Common myeloid progenitor, CD34-positive (primary cell): ENCODE measurements at regions not wholly inside any gene's neighbourhood (a gene's known extent, or its start where the extent isn't known, plus 50 kb on each side); places are given as distances from the start of the nearest gene placed in this dataset.

Experiments used
- CTCF ChIA-PET: fragments of 350-600 bp; sonication (Branson Sonifier 250); formaldehyde crosslinking; loops from one replicate; lab custom pipeline; 2021; ENCODE audit warnings: antibody characterized with exemption; lab: Charles Lee
- POLR2A ChIA-PET: fragments of 350-600 bp; sonication (Branson Sonifier 250); formaldehyde crosslinking; loops from one replicate; lab custom pipeline; 2021; ENCODE audit warnings: antibody characterized with exemption; lab: Charles Lee
- DNase-seq, 3 donors: peaks; one replicate each; pipeline versions ENCODE4 v3.0.0 to v3.0.0-alpha.2; 2013
- H3K27ac ChIP-seq, 2 experiments: 1 replicate in 1 of 2; 2 replicates in 1 of 2; pipeline ENCODE4 v1.7.0; 2013; ENCODE audit warnings: inconsistent platforms in 2 of 2, low read length in 2 of 2, mild to moderate bottlenecking in 2 of 2, low read depth in 1 of 2, moderate library complexity in 1 of 2; ENCODE audit not compliant: severe bottlenecking in 2 of 2, insufficient read depth in 1 of 2, poor library complexity in 1 of 2
- H3K27me3 ChIP-seq, 5 experiments: replicated peaks in 2 of 5; 1 replicate in 3 of 5; 2 replicates in 2 of 5; pipeline versions ENCODE4 v1.6.1 to v1.7.0; 2013; ENCODE audit warnings: low read length in 4 of 5, mild to moderate bottlenecking in 2 of 5, moderate library complexity in 2 of 5, inconsistent platforms in 1 of 5; ENCODE audit not compliant: insufficient read depth in 5 of 5, control insufficient read depth in 4 of 5
- H3K36me3 ChIP-seq, 4 experiments: 1 replicate in 2 of 4; 2 replicates in 2 of 4; pipeline versions ENCODE4 v1.6.1 to v1.7.0; 2013; ENCODE audit warnings: low read length in 3 of 4, control low read depth in 1 of 4, mild to moderate bottlenecking in 1 of 4; ENCODE audit not compliant: control insufficient read depth in 4 of 4, insufficient read depth in 4 of 4
- H3K4me1 ChIP-seq, 4 experiments: 1 replicate in 3 of 4; 2 replicates in 1 of 4; pipeline versions ENCODE4 v1.6.1 to v1.7.1; 2013; ENCODE audit warnings: low read length in 3 of 4, mild to moderate bottlenecking in 3 of 4, control low read depth in 1 of 4, inconsistent platforms in 1 of 4, moderate library complexity in 1 of 4; ENCODE audit not compliant: control insufficient read depth in 4 of 4, insufficient read depth in 4 of 4; ENCODE audit errors: control extremely low read depth in 1 of 4
- H3K4me3 ChIP-seq, 7 experiments: 1 replicate in 4 of 7; 2 replicates in 3 of 7; pipeline versions ENCODE4 v1.5.1 to v1.7.0; 2013; ENCODE audit warnings: mild to moderate bottlenecking in 7 of 7, low read length in 6 of 7, moderate library complexity in 6 of 7, inconsistent platforms in 2 of 7, low read depth in 2 of 7, control low read depth in 1 of 7; ENCODE audit not compliant: insufficient read depth in 4 of 7, control insufficient read depth in 1 of 7; ENCODE audit errors: extremely low read depth in 1 of 7
- H3K9me3 ChIP-seq, 5 experiments: 1 replicate in 4 of 5; 2 replicates in 1 of 5; pipeline versions ENCODE4 v1.6.1 to v1.7.1; 2013; ENCODE audit warnings: low read length in 4 of 5, mild to moderate bottlenecking in 2 of 5, inconsistent platforms in 1 of 5, low read depth in 1 of 5, moderate library complexity in 1 of 5; ENCODE audit not compliant: control insufficient read depth in 4 of 5, insufficient read depth in 2 of 5; ENCODE audit errors: control extremely low read depth in 1 of 5
- WGBS: methylation state at CpG from one replicate; pipeline ENCODE4 v1.1.5; 2013; ENCODE audit not compliant: insufficient coverage; 5-methylcytosine and 5-hydroxymethylcytosine counted together

DNA sequence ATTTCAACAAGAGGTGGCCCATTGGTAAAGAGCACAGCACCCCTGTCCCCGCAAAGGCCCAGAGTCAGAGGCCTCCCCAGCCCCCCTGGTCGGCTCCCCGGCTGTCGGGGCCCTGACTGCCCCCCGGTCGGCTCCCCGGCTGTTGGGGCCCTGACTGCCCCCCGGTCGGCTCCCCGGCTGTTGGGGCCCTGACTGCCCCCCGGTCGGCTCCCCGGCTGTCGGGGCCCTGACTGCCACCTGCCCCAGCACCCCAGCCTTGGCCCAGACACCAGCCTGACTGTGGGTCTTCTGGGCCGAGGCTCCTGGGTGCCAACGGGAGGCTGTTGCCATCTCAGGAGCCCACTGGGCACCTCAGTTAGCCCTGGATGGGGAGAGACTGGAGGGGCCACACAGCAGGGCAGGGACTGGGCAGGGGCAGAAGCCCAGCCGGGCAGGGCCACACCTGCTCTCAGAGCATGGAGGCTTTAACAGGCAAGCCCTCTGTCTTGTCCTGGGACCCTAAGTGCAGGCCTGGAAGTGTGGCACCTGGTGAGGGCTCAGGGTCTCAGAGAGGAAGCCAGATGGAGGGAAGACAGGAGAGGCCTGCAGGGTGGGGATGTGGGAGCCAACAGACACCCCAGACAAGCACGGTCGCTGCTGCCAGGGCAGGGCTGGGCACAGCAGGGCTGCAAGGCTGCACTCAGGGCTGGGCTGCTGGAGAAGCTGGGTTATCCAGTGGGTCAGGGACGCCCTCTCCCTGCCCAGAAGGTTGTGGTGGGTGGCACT, 56.5 kb downstream of the JAKMIP3 start:
- ChIA-PET CTCF (no interaction called here), POLR2A (no interaction called here)
- Histone ChIP-seq H3K27ac (no peak overlapping the region), H3K36me3 (no peaks in the 10 kb centered on the region), H3K9me3 (no peaks in the 10 kb centered on the region), H3K4me1 (no peaks in the 10 kb centered on the region), H3K4me3 (no peak overlapping the region), H3K27me3 (peaks cover 0 to 4% (median 2%) of the 10 kb centered on the region in 5 experiments)
- DNase-seq, result no peak
- WGBS, result 92% methylated on average over 11 of the region's 20 CpGs

DNA sequence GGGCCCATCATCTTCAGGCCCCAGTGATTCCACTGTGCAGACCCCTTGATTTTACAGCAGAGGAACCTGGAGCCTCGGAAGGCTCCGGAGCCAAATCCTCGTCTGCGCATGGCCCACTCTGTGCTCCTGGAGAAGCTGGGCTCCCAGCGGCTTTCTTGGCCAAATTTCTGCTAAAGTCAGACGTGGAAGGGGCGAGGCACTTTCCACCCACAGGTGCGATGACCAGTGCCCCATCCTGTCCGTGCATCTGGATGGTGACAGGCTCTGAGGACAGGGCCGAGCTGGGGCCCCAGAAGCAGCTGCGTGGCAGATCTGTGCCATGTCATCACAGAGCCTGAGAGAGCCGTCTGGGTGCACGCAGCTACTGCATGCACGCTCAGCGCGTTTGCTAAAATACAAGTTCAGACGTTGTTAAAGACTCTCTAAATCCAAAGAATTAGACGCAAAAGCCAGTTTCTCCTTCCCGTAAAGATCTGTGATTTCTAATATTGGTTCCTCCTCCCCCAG, 57.2 kb downstream of the JAKMIP3 start:
- no peak overlapping the region for H3K4me3 ChIP-seq
- H3K9me3 ChIP-seq, result no peaks in the 10 kb centered on the region
- ChIA-PET CTCF (no interaction called here), POLR2A (no interaction called here)
- H3K27me3 ChIP-seq, result peaks cover 0 to 4% (median 2%) of the 10 kb centered on the region in 5 experiments
- H3K4me1 ChIP-seq, result no peaks in the 10 kb centered on the region
- H3K27ac ChIP-seq, result no peak overlapping the region
- no peak for DNase-seq
- H3K36me3 ChIP-seq, result no peaks in the 10 kb centered on the region
- WGBS, result 91% methylated on average over 17 of the region's 19 CpGs

DNA sequence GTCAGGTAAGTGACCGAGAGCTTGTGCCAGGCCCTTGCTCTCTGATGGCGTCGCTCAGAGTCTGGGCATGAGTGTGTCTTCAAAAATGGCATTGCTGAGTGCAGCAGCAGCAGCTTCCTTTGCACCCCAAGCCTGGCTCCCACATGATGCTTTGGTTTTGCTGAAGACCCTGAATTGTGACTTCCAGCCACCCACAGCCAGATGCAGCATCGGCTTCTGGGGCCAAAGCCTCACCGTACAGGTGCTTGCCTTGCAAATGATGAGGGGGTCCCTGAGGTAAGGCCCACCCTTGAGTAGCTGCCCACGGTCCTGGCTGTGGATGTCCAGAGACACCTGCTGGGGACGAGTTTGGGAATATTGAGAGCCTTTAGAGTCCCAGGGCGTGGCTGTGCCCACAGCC, 57.9 kb downstream of the JAKMIP3 start:
- POLR2A ChIA-PET, result no interaction called here
- no peak for DNase-seq
- WGBS, result 94% methylated on average over 8 of the region's 8 CpGs
- Histone ChIP-seq H3K4me1 (no peaks in the 10 kb centered on the region), H3K9me3 (no peaks in the 10 kb centered on the region), H3K36me3 (no peaks in the 10 kb centered on the region), H3K27me3 (peaks cover 0 to 3% (median 2%) of the 10 kb centered on the region in 5 experiments), H3K27ac (no peak overlapping the region), H3K4me3 (no peak overlapping the region)
- CTCF ChIA-PET, result no interaction called here

DNA sequence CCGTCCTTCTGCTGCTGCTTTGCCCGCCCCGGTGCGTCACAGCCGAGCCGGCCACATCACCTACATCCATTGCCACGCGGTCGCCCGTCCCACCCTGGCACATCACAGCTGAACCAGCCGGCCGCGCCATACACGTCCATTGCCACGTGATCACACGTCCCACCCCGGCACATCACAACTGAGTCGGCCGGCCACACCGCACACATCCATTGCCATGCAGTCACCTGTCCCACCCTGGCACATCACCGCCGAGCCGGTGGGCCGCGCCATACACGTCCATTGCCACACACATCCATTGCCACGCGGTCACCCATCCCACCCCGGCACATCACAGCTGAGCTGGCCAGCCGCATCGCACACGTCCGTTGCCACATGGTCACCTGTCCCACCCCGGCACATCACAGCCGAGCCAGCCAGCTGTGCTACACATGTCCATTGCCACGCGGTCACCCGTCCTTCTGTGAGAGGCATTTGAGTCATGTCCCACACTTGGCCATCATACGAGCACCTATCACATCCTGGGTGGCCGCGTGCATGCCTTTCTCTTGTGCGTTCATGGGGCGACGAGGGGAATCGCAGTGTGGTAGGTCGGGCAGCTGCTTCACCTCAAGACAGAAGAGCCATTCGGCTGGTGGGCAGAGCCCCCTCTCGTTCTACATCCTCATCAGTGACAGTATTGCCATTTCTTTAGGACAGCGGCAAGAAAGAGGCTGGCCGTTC, 58.6 kb downstream of the JAKMIP3 start:
- Histone ChIP-seq H3K4me1 (no peaks in the 10 kb centered on the region), H3K36me3 (no peaks in the 10 kb centered on the region), H3K4me3 (no peak overlapping the region), H3K27me3 (peaks cover 0 to 7% (median 2%) of the 10 kb centered on the region in 5 experiments), H3K9me3 (peaks cover 0 to 7% (median 3%) of the 10 kb centered on the region in 5 experiments), H3K27ac (no peak overlapping the region)
- 96% methylated on average over 50 of the region's 50 CpGs for WGBS
- no peak for DNase-seq
- ChIA-PET POLR2A (no interaction called here), CTCF (no interaction called here)

DNA sequence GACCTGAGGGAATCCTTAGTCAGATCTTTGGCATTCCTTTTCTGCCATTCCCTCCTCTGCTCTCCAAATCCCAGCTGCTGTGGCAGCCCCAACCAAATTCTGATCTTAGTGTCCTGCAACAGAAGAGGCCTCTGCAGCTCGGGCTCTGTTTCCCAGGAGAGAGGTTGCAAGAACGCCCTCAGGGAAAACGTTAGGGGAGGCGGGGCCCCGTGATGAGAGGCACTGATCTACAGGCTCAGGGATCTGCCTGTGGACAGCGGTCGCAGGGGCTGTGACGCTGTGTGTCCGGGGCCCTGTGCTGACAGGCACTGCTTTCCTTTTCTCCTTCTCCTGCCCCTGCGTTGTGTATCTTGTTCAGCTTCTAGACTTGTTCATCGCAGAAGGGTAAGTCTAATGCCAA, 57.3 kb upstream of the DPYSL4 start:
- Histone ChIP-seq H3K27ac (no peak overlapping the region), H3K9me3 (peaks cover 0 to 17% (median 3%) of the 10 kb centered on the region in 5 experiments), H3K4me1 (no peaks in the 10 kb centered on the region), H3K36me3 (no peaks in the 10 kb centered on the region), H3K27me3 (peaks cover 0 to 47% (median 5%) of the 10 kb centered on the region in 5 experiments), H3K4me3 (no peak overlapping the region)
- 75% methylated on average over 9 of the region's 11 CpGs for WGBS
- CTCF ChIA-PET, result no interaction called here
- DNase-seq, result no peak
- POLR2A ChIA-PET, result no interaction called here

DNA sequence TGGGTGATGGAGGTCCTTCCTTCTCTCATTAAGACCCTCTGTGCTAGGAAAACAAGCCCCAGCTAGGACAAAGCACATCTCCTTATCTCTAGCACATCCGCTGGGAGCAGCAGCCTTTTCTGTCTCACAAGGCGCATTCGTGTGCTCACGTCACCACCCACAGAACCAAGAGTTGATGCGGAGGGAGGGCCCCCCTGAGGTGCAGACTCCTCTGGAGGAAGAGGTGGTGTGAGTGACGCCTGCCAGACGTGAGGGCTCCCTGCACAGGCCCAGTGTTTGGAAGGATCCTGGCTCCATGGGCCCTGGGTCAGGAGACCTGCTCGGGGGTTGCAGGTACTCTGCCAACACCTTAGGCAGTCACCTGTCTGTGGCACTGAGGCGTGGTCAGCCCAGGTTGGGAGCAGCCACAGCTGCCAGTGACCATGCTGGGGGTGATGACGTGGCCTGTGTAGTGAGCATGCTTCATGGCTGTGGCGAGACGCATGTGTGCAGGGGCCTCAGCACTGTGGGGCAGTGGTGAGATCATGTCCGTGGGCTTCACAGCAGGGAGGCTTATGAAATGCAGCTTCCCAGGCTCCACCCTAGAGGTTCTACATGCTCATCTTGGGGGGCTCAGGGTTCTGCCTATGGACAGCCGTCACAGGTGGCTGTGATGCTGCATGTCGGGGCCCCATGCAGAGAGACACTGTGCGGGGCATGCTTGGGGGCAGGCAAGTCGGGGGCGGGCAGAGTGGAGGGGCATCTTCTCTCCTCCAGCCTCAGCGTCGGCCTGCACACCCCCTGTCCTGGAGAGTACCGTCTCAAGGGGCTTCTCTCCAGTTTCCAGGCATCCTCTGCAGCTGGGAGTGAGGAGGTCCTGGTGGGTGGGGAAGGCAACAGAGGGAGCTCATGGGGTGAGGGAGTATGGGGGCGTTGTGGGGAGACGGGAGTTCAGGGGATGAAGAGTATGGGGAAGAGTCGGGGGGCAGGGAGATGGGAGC, 56.2 kb upstream of the DPYSL4 start:
- Histone ChIP-seq H3K36me3 (no peaks in the 10 kb centered on the region), H3K27ac (no peak overlapping the region), H3K9me3 (peaks cover 0 to 17% (median 3%) of the 10 kb centered on the region in 5 experiments), H3K4me3 (no peak overlapping the region), H3K4me1 (no peaks in the 10 kb centered on the region), H3K27me3 (peaks cover 0 to 49% (median 5%) of the 10 kb centered on the region in 5 experiments)
- 93% methylated on average over 21 of the region's 24 CpGs for WGBS
- CTCF ChIA-PET, result no interaction called here
- POLR2A ChIA-PET, result no interaction called here
- DNase-seq, result no peak
